ENCODE measurements at regions not wholly inside any gene's neighbourhood (a gene's known extent, or its start where the extent isn't known, plus 50 kb on each side); places are given as distances from the start of the nearest gene placed in this dataset.

DNA sequence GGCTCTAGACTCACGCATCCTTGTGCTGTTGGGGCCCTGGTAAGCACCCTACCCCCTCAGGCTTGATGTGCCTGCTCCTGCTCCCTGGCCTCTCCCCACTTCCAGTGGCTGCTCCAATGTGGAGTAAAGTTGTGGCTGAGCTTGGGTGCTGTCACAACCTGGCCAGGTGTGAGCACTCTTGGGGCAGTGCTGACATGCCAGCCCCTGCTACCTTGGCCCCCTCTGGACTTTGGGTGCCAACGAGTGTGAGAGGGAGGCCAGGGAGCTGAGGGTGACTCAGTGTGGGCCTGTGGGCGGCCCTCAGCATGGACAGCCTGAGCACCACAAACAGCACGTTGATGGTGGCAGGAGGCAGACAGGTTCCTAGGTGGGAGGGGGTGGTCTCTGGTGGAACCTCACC lies 870.2 kb upstream of the C9orf72 start (continued):
- no peak for TF ChIP-seq ETS1 (conservative IDR thresholded peaks at IDR 0.05; ENCODE audit: control insufficient read depth, low read depth, low read length)
- TF ChIP-seq ZNF699 (CRISPR knock-in tag; IDR thresholded peaks at IDR 0.05; ENCODE audit: insufficient replicate concordance), result no peak
- no peak for TF ChIP-seq ZNF449 (CRISPR knock-in tag; IDR thresholded peaks at IDR 0.05)
- TF ChIP-seq ZBTB9 (CRISPR knock-in tag; IDR thresholded peaks at IDR 0.05), result no peak
- TF ChIP-seq ADNP (tag; IDR thresholded peaks at IDR 0.05), result no peak

GRCh38 chr9:28444637-28445036 lies 871.4 kb upstream of the C9orf72 start:
- CTCF ChIA-PET (ENCODE audit: low intra/inter-chr PET ratio), result no interaction called here

More at GRCh38 chr9:28444637-28445036, 871.4 kb upstream of the C9orf72 start:
- FAIRE-seq (no peak), DNase-seq (ENCODE audit: extremely low read depth in 1 of 4, low spot score in 3 of 4) (no peak), ATAC-seq (no peak)
- no peaks in the 10 kb centered on the region for H3K27me3 ChIP-seq (ENCODE audit: control insufficient read depth in 2 of 2, insufficient read depth in 2 of 2, low read length in 2 of 2)
- no peaks in the 10 kb centered on the region for H3K9me3 ChIP-seq (replicated peaks; ENCODE audit: control insufficient read depth, insufficient read depth, low read depth, low read length)
- no peak overlapping the region for H3K27ac ChIP-seq (ENCODE audit: extremely low read depth, low read depth, low read length)
- no peak overlapping the region for H2AFZ ChIP-seq (ENCODE audit: low read depth, low read length)
- H3K4me2 ChIP-seq (ENCODE audit: insufficient read depth, low read length), result no peak overlapping the region
- TF ChIP-seq CHD4 (IDR thresholded peaks at IDR 0.05; ENCODE audit: insufficient read depth, insufficient replicate concordance, low read depth, low read length, poor library complexity, severe bottlenecking) (no peak), SIN3B (IDR thresholded peaks at IDR 0.05; ENCODE audit: low read depth) (no peak), ZNF224 (CRISPR knock-in tag; IDR thresholded peaks at IDR 0.05) (no peak), COPS2 (conservative IDR thresholded peaks at IDR 0.05) (no peak), RFX1 (IDR thresholded peaks at IDR 0.05) (no peak), PYGO2 (tag; IDR thresholded peaks at IDR 0.05) (no peak), RFX5 (IDR thresholded peaks at IDR 0.05; ENCODE audit: low read depth, low read length) (no peak), GTF3C2 (IDR thresholded peaks at IDR 0.05; ENCODE audit: borderline replicate concordance, extremely low read depth, insufficient read length) (no peak), THRAP3 (IDR thresholded peaks at IDR 0.05; ENCODE audit: borderline replicate concordance) (no peak), FOXP1 (CRISPR knock-in tag; IDR thresholded peaks at IDR 0.05) (no peak), XRCC5 (IDR thresholded peaks at IDR 0.05; ENCODE audit: low read depth, low read length) (no peak)
- H3K9me1 ChIP-seq (ENCODE audit: control insufficient read depth, insufficient read depth, low read length), result no peaks in the 10 kb centered on the region
- H3K36me3 ChIP-seq (ENCODE audit: control insufficient read depth, insufficient read depth, low read length), result no peaks in the 10 kb centered on the region
- H3K4me3 ChIP-seq, result no peak overlapping the region
- no peak overlapping the region for H3K9ac ChIP-seq (ENCODE audit: insufficient read depth in 1 of 2, low read depth in 2 of 2, low read length in 2 of 2)
- no CpG with 5 or more reads among the region's 1 CpG for WGBS (ENCODE audit: insufficient coverage, low coverage, missing lambda C conversion rate)
- no peaks in the 10 kb centered on the region for H3K4me1 ChIP-seq (replicated peaks in 1 of 2; ENCODE audit: control insufficient read depth in 2 of 2, insufficient read depth in 2 of 2, low read length in 2 of 2)
- H3K79me2 ChIP-seq (ENCODE audit: control insufficient read depth, insufficient read depth, low read length), result no peaks in the 10 kb centered on the region
- in situ Hi-C loops (cut with MboI), result no loop called here
- no peaks in the 10 kb centered on the region for H4K20me1 ChIP-seq (replicated peaks; ENCODE audit: control insufficient read depth, insufficient read depth, low read length)
- intact Hi-C loops (cut with micrococcal nuclease), result no loop called here
- POLR2A ChIA-PET, result no interaction called here
- no TSS peak for BruUV-seq (replicated peaks)

Measured in K562 (cell line).